ENCODE measurements at regions not wholly inside any gene's neighbourhood (a gene's known extent, or its start where the extent isn't known, plus 50 kb on each side); places are given as distances from the start of the nearest gene placed in this dataset.

GRCh38 chr9:79395228-79395627 lies 176.5 kb upstream of the TLE4 start:
- H3K36me3 ChIP-seq (ENCODE audit: insufficient read depth): no peaks in the 10 kb centered on the region
- H2AFZ ChIP-seq (ENCODE audit: low read depth): no peak overlapping the region
- H3K4me3 ChIP-seq (IDR thresholded peaks at IDR 0.05; ENCODE audit: insufficient read depth, low read depth, low read length): no peak overlapping the region
- no peaks in the 10 kb centered on the region for H3K4me1 ChIP-seq (ENCODE audit: low read depth, poor library complexity, severe bottlenecking)
- H3K9ac ChIP-seq: no peak overlapping the region
- H3K27me3 ChIP-seq (ENCODE audit: insufficient read depth, low read depth): no peaks in the 10 kb centered on the region
- H3K79me2 ChIP-seq (ENCODE audit: insufficient read depth, low read depth): no peaks in the 10 kb centered on the region
- no peaks in the 10 kb centered on the region for H4K20me1 ChIP-seq (ENCODE audit: insufficient read depth)
- no peak overlapping the region for H3K27ac ChIP-seq
- no peak overlapping the region for H3K4me2 ChIP-seq
- TF ChIP-seq CTCF (conservative IDR thresholded peaks at IDR 0.05; ENCODE audit: low read depth, low read length): no peak

GRCh38 chr9:79395755-79396154 lies 176.0 kb upstream of the TLE4 start:
- Histone ChIP-seq H3K4me1 (ENCODE audit: low read depth, poor library complexity, severe bottlenecking) (no peaks in the 10 kb centered on the region), H3K9ac (no peak overlapping the region), H3K79me2 (ENCODE audit: insufficient read depth, low read depth) (no peaks in the 10 kb centered on the region), H2AFZ (ENCODE audit: low read depth) (no peak overlapping the region), H3K4me2 (no peak overlapping the region), H3K36me3 (ENCODE audit: insufficient read depth) (no peaks in the 10 kb centered on the region), H4K20me1 (ENCODE audit: insufficient read depth) (no peaks in the 10 kb centered on the region), H3K27me3 (ENCODE audit: insufficient read depth, low read depth) (no peaks in the 10 kb centered on the region), H3K27ac (no peak overlapping the region), H3K4me3 (IDR thresholded peaks at IDR 0.05; ENCODE audit: insufficient read depth, low read depth, low read length) (no peak overlapping the region)
- TF ChIP-seq CTCF (conservative IDR thresholded peaks at IDR 0.05; ENCODE audit: low read depth, low read length): no peak

GRCh38 chr9:79396168-79396567 lies 175.6 kb upstream of the TLE4 start:
- Histone ChIP-seq H3K36me3 (ENCODE audit: insufficient read depth) (no peaks in the 10 kb centered on the region), H3K27ac (no peak overlapping the region), H3K4me1 (ENCODE audit: low read depth, poor library complexity, severe bottlenecking) (no peaks in the 10 kb centered on the region), H3K9ac (no peak overlapping the region), H3K4me3 (IDR thresholded peaks at IDR 0.05; ENCODE audit: insufficient read depth, low read depth, low read length) (no peak overlapping the region), H4K20me1 (ENCODE audit: insufficient read depth) (no peaks in the 10 kb centered on the region), H3K27me3 (ENCODE audit: insufficient read depth, low read depth) (no peaks in the 10 kb centered on the region), H2AFZ (ENCODE audit: low read depth) (no peak overlapping the region), H3K79me2 (ENCODE audit: insufficient read depth, low read depth) (no peaks in the 10 kb centered on the region), H3K4me2 (no peak overlapping the region)
- no peak for TF ChIP-seq CTCF (conservative IDR thresholded peaks at IDR 0.05; ENCODE audit: low read depth, low read length)

GRCh38 chr9:79403495-79403894 lies 168.3 kb upstream of the TLE4 start:
- no peak overlapping the region for H3K9ac ChIP-seq
- H3K4me3 ChIP-seq (IDR thresholded peaks at IDR 0.05; ENCODE audit: insufficient read depth, low read depth, low read length): no peak overlapping the region
- no peaks in the 10 kb centered on the region for H3K79me2 ChIP-seq (ENCODE audit: insufficient read depth, low read depth)
- H2AFZ ChIP-seq (ENCODE audit: low read depth): no peak overlapping the region
- H3K36me3 ChIP-seq (ENCODE audit: insufficient read depth): no peaks in the 10 kb centered on the region
- no peaks in the 10 kb centered on the region for H3K4me1 ChIP-seq (ENCODE audit: low read depth, poor library complexity, severe bottlenecking)
- H3K4me2 ChIP-seq: no peak overlapping the region
- no peaks in the 10 kb centered on the region for H3K27me3 ChIP-seq (ENCODE audit: insufficient read depth, low read depth)
- no peaks in the 10 kb centered on the region for H4K20me1 ChIP-seq (ENCODE audit: insufficient read depth)
- H3K27ac ChIP-seq: no peak overlapping the region
- no peak for TF ChIP-seq CTCF (conservative IDR thresholded peaks at IDR 0.05; ENCODE audit: low read depth, low read length)

GRCh38 chr9:79408200-79408599 lies 163.6 kb upstream of the TLE4 start:
- H3K79me2 ChIP-seq (ENCODE audit: insufficient read depth, low read depth): no peaks in the 10 kb centered on the region
- H3K27ac ChIP-seq: no peak overlapping the region
- H3K4me2 ChIP-seq: no peak overlapping the region
- H2AFZ ChIP-seq (ENCODE audit: low read depth): no peak overlapping the region
- no peak overlapping the region for H3K9ac ChIP-seq
- H4K20me1 ChIP-seq (ENCODE audit: insufficient read depth): no peaks in the 10 kb centered on the region
- no peaks in the 10 kb centered on the region for H3K27me3 ChIP-seq (ENCODE audit: insufficient read depth, low read depth)
- no peak overlapping the region for H3K4me3 ChIP-seq (IDR thresholded peaks at IDR 0.05; ENCODE audit: insufficient read depth, low read depth, low read length)
- no peaks in the 10 kb centered on the region for H3K4me1 ChIP-seq (ENCODE audit: low read depth, poor library complexity, severe bottlenecking)
- TF ChIP-seq CTCF (conservative IDR thresholded peaks at IDR 0.05; ENCODE audit: low read depth, low read length): no peak
- no peaks in the 10 kb centered on the region for H3K36me3 ChIP-seq (ENCODE audit: insufficient read depth)

All from KMS-11 (cell line).